ENCODE measurements at regions not wholly inside any gene's neighbourhood (a gene's known extent, or its start where the extent isn't known, plus 50 kb on each side); places are given as distances from the start of the nearest gene placed in this dataset.

DNA sequence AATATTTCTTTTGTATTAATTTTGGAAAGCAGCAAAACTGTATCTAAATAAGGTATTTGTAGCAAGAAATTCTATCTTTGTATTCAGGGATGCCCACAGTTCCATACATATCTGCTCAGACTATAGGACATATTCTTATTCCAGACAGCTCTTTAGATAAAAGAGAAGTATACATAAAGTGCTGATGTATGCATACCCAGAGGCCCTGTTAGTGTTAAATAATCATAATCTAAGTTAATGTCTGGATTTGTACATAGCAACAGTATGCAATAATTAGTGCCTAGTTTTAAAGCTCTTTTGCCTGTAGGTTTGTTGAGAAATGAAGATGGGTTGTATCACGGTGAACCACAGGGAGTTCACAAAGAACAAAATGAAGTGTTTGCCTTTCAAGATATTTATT, 428.0 kb upstream of the RGPD4 start:
- DNase-seq = no peak

DNA sequence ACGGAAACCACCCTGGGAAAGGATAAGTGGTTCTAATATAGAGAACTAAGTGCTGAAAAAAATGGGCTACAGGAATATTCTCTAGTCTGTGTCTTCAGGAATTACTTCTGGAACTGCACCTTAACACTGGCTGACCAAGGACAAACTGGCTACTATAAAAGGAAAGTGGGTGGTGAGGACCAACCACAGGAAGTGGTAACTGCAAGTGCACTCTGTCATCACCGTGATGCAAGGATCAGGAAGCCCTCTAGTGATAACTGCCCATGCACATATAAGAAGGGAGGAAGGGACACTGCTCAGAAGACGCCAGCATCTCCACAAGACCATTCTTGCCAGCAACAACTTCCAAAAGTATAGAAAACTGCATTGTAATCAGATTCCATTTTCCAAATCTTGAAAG, 424.4 kb upstream of the RGPD4 start:
- DNase-seq = no peak

GRCh38 chr2:107405261-107405660, 421.4 kb upstream of the RGPD4 start:
- DNase-seq = no peak

GRCh38 chr2:107407017-107407416, 419.7 kb upstream of the RGPD4 start:
- DNase-seq = no peak

GRCh38 chr2:107407974-107408373, 418.7 kb upstream of the RGPD4 start:
- no peak for DNase-seq

GRCh38 chr2:107411267-107411666, 415.4 kb upstream of the RGPD4 start:
- no peak for DNase-seq

- DNase-seq = no peak
These were observed 414.3 kb upstream of the RGPD4 start for GRCh38 chr2:107412209-107412904.

GRCh38 chr2:107412981-107413380, 413.7 kb upstream of the RGPD4 start:
- DNase-seq = no peak

DNA sequence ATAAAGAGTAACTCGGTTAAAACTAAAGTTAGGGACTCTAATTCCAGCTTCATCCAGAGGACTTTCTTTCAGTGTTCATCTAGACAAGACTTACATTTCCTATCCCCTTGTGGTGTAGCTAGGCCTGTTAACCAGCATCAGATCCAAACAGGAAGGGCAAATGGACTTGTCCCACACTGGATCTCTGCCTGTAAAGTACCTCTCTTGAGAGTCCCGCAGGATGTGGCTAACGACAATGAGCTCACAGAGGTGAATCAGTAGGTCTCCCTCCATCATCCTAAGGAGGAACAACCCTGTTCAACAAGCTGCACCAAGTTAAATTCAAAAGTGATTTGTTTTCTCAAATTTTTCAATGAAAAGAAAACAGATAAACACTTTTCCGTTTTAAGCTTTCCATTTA, 412.3 kb upstream of the RGPD4 start:
- DNase-seq = no peak

DNA sequence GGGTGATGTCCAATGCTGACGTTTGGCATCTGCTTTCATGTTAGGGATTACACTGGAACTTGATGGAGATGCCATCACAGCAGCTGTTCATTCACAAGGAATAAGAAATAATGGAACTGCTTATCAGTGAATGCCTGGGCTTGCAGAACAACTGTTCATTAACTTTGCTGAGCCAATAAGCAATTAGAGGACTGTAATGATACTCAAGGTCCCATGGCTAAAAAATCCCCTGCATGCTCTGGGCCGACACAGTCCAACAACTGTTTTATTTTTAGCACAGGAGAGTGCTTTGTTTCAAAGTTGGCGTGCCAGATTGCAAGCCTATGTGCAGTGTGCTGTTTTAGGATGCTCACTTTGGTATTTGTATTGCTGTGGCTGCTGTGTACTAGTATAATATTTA, 408.0 kb upstream of the RGPD4 start:
- DNase-seq = no peak

DNA sequence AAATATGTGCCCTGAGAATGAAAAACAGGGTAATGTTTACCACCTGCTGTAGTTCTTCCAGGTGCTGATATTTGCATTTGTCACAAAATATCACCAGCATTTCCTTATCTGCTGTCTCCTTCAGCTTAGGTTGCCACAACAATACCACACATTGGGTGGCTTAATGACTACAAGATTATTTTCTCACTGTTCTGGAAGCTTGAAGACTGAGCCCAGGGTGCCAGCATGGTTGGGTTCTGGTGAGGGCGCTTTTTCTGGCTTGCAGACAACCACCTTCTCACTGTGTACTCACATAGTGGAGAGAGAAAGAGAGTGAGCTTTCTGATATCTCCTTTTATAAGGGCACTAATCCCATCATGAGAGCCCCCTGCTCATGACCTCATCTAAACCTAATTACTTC, 407.5 kb upstream of the RGPD4 start:
- no peak for DNase-seq

DNA sequence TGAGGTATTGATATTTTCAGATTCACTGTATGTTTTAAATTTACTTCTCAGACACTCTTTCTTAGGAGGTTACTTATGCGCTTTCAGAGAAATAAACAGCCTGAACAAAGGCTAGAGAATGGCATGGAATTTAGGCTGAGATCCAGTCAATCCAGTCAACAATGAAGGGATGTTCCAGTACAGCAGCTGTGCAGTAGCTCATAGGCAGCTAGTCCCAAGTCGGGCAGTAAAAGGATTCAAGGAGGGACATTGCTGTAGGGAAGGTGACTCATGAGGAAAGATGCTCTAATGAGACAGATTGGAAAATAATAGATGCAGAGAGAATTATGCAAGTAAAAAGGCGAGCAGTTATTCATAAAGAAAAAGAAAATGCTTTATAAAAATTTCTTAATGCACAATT, 397.9 kb upstream of the RGPD4 start:
- DNase-seq = no peak

- no peak for DNase-seq
These were observed 396.7 kb upstream of the RGPD4 start for GRCh38 chr2:107430006-107430405.

DNA sequence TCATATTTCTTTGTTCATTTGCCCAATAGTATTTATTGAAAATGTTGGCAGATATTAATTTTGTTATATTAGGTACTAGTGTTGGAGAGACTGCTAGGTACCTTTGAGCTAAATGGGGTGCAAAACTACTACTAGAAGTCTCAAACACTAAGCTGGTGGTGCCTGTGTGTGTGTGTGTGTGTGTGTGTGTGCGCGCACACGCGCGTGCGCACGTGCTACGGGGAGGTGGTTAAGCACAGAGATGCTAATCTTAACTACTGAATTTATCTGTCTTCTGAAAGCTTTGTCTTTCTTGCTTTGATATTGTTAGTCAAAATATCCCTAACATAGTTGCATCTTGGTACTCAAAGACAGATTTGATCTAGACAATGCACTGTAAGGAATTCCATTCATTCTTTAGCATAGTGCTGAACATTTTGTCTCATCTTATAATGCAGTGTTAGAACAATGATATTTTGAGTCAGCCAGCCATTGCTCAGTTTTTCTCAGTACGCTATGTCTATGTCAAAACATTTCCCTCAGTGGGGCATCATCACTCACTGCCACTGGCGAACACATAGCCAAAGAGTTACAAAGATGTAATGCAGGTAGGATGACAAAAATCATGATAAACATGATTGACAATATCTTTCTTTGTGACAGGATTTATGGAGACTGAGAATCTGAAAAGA, 396.0 kb upstream of the RGPD4 start:
- DNase-seq = no peak

DNA sequence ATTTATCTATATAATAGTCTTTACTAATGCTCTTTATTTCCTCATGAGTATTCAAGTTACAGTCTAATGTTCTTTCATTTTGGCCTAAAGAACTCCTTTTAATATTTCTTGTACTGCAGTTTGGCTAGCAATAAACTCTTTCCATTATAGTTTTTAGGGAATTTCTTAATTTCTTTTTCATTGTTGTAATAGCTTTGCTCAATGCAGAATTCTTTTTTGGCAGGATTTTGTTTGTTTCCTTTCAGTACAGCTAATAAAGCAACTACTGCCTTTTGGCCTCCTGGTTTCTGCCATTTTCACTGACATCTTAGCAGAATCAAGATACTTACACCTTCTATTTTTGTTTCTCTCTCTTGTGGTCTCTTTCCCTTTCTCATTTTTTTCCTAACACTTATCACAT, 390.4 kb upstream of the RGPD4 start:
- no peak for DNase-seq

DNA sequence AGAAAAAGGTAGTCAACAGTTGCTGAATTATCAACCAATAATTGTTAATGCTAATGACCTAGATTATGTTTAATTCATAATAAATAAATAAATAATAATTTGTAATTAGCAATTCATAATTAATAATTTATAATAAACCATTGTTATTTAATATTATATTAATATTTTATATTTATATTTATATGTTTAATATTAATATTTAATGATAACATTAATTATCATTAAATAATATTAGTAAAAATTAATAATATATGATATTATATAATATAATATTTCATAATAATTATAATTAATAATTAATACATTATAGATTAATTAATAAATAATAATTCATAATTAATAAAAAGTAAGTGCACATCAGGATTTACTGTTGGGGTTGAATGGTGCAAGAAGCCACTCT, 389.4 kb upstream of the RGPD4 start:
- DNase-seq = no peak

DNA sequence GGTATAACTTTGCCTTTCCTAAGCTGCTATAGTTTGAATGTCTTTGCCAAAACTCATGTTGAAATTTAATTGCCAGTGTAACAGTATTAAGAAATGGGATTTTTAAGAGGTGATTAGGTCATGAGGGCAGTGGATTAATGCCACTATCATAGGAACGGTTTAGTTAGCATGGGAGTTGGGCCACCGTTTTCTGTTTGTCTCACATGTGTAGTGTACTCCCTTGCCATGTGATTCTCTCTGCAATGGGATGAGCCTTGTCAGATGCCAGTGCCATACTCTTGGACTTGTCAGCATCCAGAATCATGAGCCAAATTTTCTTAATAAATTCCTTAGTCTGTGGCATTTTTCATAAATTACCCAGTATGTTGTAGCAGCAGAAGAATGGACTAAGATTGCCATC, 388.9 kb upstream of the RGPD4 start:
- no peak for DNase-seq

DNA sequence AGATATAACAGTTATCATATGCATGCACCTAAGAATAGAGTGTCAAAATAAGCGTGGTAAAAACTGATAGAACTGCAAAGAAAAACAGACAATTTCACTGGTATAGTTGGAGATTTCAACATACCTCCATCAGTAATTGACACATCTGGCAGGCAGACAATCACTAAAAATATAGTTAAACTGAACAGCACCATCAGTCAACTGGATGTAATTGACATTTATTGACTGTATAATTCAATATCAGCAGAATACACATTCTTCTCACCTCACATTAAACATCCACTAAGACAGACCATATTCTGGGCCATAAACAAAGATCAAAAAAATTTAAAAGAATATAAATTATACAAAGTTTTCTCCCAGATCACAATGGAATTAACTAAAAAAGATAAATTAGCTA, 378.5 kb upstream of the RGPD4 start:
- no peak for DNase-seq

GRCh38 chr2:107461301-107461700, 365.4 kb upstream of the RGPD4 start:
- no peak for DNase-seq

DNA sequence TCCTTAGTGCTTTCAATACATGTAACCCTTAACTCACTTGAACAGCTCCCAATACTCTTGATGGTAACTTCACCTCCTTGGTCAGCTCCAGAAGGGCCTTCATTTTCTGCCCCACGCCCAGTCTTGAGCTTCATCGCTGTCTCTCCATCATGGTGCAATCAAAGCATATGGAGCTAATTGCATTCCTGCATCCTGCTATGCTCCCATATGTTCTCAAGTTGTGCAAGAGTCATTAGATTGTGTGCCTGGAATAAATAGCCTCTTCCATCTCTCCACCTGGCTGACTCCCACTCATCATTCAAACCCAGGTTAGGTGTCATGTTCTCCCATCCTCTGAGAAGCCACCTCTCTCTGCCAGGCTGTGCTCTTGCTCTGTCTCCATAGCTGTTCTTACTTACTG, 364.5 kb upstream of the RGPD4 start:
- no peak for DNase-seq

DNA sequence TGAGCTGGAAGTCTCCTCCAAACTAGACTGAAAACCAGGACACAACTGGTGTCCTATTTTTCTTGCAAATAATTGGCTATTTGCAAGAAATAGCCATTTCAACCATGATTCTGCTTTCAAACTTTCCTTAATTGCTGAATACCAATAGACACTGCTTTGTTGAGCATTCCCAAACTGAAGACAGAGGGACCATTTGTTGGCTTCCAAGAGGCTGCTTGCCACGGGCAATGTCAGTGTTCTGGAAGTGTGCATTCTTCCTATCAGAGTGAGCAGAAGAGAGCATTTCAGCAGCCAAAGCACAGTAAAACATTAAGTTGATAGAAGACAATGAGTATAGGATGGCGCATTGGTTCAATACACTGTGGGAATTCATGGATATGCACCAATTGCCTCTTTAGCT, 360.5 kb upstream of the RGPD4 start:
- DNase-seq = no peak

DNA sequence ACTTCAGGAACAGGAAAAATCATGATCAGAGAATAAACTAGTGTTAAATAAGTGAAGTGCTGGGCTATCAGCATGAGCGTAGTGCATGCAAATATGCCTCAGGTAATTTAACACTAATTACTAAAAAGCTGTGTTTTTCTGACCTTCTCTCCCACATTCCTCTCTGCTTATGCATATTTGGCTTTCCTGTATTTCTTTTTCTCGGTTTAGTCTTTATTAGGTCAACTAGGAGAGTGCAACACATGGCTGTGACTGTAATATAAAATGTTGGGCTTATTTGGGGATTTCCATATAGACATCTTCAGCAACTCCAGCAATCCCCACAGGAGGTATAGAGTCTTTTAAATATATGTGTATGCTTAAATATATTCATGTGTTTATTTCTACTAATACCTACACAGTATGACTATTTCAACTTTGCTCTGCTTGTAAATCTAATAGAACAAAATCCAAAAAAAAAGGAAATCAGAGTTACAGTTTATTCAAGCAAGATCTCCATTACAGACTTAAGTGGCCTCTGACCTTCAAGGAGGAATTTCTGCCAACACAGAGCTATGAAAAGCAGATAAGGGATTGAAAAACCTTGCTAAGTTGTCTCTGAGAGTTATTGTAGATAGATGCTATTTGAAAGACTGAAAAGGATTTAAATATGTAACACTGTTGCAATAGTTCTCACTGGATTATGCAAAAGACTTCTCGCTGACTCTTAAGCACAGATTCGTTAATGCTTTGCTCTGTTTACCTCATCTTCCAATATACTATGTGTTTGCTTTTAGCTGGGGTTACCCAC, 359.5 kb upstream of the RGPD4 start:
- DNase-seq = no peak

DNA sequence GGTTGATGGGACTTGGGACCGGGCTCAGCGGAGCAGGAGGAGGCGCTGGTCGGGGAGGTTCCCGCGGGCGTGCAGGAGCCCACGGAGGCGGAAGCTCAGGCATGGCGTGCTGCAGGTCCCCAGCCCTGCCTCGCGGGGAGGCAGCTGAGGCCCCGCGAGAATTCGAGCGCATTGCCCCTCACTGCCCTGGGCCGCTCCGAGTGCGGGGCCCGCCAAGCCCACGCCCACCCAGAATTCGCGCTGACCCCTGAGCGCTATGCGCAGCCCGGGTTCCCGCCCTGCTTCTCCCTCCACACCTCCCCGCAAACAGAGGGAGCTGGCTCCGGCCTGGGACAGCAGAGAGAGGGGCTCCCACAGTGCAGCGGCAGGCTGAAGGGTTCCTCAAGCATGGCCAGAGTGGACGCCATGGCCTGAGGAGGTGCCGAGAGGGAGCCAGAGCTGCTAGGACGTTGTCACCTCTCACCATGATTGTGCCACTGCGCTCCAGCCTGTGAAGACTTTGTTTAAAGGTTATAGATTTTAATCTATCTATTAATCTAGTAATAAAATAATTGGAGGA, 357.2 kb upstream of the RGPD4 start:
- DNase-seq = no peak

DNA sequence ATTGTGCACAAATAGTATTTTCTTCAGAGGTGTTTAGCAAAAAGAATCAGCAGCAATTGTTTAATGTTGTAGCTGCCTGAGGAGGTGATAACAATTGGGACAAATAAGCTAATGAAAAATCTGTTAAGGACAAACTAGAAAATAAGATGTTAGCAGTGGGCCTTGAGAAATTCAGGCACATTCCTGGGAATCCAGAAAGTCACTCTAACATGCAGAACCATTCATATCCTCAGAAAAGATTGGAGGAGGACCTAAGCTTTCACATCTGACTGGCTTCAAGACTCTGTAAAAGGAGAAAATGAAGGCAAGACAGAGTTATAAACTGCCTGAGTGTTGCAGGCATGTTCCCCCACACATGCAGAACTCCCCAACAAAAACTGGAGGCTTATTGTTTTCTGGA, 353.5 kb upstream of the RGPD4 start:
- no peak for DNase-seq
